IMR-90 (cell line): ENCODE measurements at regions not wholly inside any gene's neighbourhood (a gene's known extent, or its start where the extent isn't known, plus 50 kb on each side); places are given as distances from the start of the nearest gene placed in this dataset.

ENCODE experiments used
- ATAC-seq: fragments of 200-7000 bp; cut with Tn5 transposase; 2 replicates; pipeline ENCODE4 v1.9.1; 2020; ENCODE audit warnings: low read depth, mild to moderate bottlenecking, moderate library complexity
- BruUV-seq: library from RNA; stranded (reverse); fragments of 400-500 nt; replicated peaks from 2 replicates; lab custom pipeline; 2021; lab: Mats Ljungman, UMichigan
- CTCF ChIA-PET: fragments of 300-600 bp; formaldehyde crosslinking; extraction: SDS; loops from one replicate; lab custom pipeline; 2021; ENCODE audit warnings: antibody characterized with exemption; lab: Yijun Ruan, JAX
- POLR2A ChIA-PET: fragments of 300-600 bp; sonication (Branson Sonifier 250); formaldehyde crosslinking; loops from one replicate; lab custom pipeline; 2022; ENCODE audit warnings: antibody characterized with exemption; ENCODE audit not compliant: unreplicated experiment; lab: Charles Lee
- DNase-seq: peaks from one replicate; pipeline ENCODE4 v3.0.0; 2013
- H2AFZ ChIP-seq: replicated peaks from 2 replicates; pipeline ENCODE3; 2013; ENCODE audit warnings: low read length, mild to moderate bottlenecking; ENCODE audit not compliant: poor library complexity
- H2AK5ac ChIP-seq: 2 replicates; pipeline ENCODE4 v1.6.1; 2013; ENCODE audit warnings: low read depth, low read length, inconsistent platforms
- H2AK9ac ChIP-seq: replicated peaks from 2 replicates; pipeline ENCODE3; 2013; ENCODE audit warnings: mild to moderate bottlenecking, low read depth, low read length, moderate library complexity; ENCODE audit not compliant: poor library complexity
- H2BK120ac ChIP-seq: 2 replicates; pipeline ENCODE4 v1.6.1; 2013; ENCODE audit warnings: low read depth, low read length, inconsistent platforms
- H2BK15ac ChIP-seq: 3 replicates; pipeline ENCODE4 v1.6.1; 2013; ENCODE audit warnings: low read depth, low read length, inconsistent platforms
- H2BK20ac ChIP-seq: 2 replicates; pipeline ENCODE4 v1.6.1; 2013; ENCODE audit warnings: low read depth, mild to moderate bottlenecking, inconsistent platforms, low read length, moderate library complexity
- H2BK5ac ChIP-seq: 2 replicates; pipeline ENCODE4 v1.6.1; 2013; ENCODE audit warnings: mild to moderate bottlenecking, low read depth, low read length, inconsistent platforms; ENCODE audit not compliant: poor library complexity, severe bottlenecking
- H3K14ac ChIP-seq: replicated peaks from 2 replicates; pipeline ENCODE4 v1.6.1; 2013; ENCODE audit warnings: low read depth, low read length, inconsistent platforms
- H3K18ac ChIP-seq: 2 replicates; pipeline ENCODE4 v1.6.1; 2013; ENCODE audit warnings: low read depth, low read length, control low read depth
- H3K23ac ChIP-seq: 2 replicates; pipeline ENCODE4 v1.6.1; 2013; ENCODE audit warnings: low read depth, low read length, inconsistent platforms
- H3K27ac ChIP-seq: 2 replicates; pipeline ENCODE4 v1.5.1; 2013; ENCODE audit warnings: mild to moderate bottlenecking, control low read depth, low read length; ENCODE audit not compliant: insufficient read depth
- H3K27me3 ChIP-seq: 2 replicates; pipeline ENCODE4 v1.6.1; 2013; ENCODE audit warnings: low read length; ENCODE audit not compliant: control insufficient read depth, insufficient read depth
- H3K36me3 ChIP-seq: 2 replicates; pipeline ENCODE4 v1.6.1; 2013; ENCODE audit warnings: low read length, mixed read lengths; ENCODE audit not compliant: control insufficient read depth, insufficient read depth
- H3K4ac ChIP-seq: 2 replicates; pipeline ENCODE4 v1.6.1; 2013; ENCODE audit warnings: low read depth, low read length, inconsistent platforms
- H3K4me1 ChIP-seq: 2 replicates; pipeline ENCODE4 v1.6.1; 2013; ENCODE audit warnings: low read length, mixed read lengths; ENCODE audit not compliant: control insufficient read depth, insufficient read depth
- H3K4me2 ChIP-seq: 2 replicates; pipeline ENCODE4 v1.6.1; 2013; ENCODE audit warnings: low read depth, mild to moderate bottlenecking, control low read depth, low read length, moderate library complexity
- H3K4me3 ChIP-seq: 2 replicates; pipeline ENCODE4 v1.5.1; 2013; ENCODE audit warnings: low read depth, mild to moderate bottlenecking, control low read depth, low read length, moderate library complexity; ENCODE audit not compliant: insufficient read depth
- H3K56ac ChIP-seq: 2 replicates; pipeline ENCODE4 v1.6.1; 2013; ENCODE audit warnings: low read length, inconsistent platforms; ENCODE audit not compliant: insufficient read depth; ENCODE audit errors: extremely low read depth
- H3K79me1 ChIP-seq, 2 experiments: 2 replicates each; pipeline ENCODE4 v1.6.1; 2013; ENCODE audit warnings: low read length in 2 of 2, inconsistent platforms in 1 of 2, low read depth in 1 of 2
- H3K9ac ChIP-seq: 2 replicates; pipeline ENCODE4 v1.6.1; 2013; ENCODE audit warnings: low read depth, low read length, control low read depth
- H3K9me1 ChIP-seq: 2 replicates; pipeline ENCODE4 v1.6.1; 2013; ENCODE audit warnings: low read length, inconsistent platforms; ENCODE audit not compliant: insufficient read depth
- H3K9me3 ChIP-seq: 2 replicates; pipeline ENCODE4 v1.6.1; 2013; ENCODE audit warnings: low read length; ENCODE audit not compliant: control insufficient read depth, insufficient read depth
- H4K20me1 ChIP-seq: 2 replicates; pipeline ENCODE4 v1.6.1; 2013; ENCODE audit warnings: low read length, inconsistent platforms; ENCODE audit not compliant: insufficient read depth
- H4K5ac ChIP-seq: 2 replicates; pipeline ENCODE4 v1.6.1; 2013; ENCODE audit warnings: mild to moderate bottlenecking, low read depth, low read length, control low read depth
- H4K8ac ChIP-seq, 2 experiments: 2 replicates each; pipeline ENCODE4 v1.6.1; 2013; ENCODE audit warnings: low read depth in 2 of 2, low read length in 2 of 2, control low read depth in 1 of 2, inconsistent platforms in 1 of 2
- H4K91ac ChIP-seq: 2 replicates; pipeline ENCODE4 v1.6.1; 2013; ENCODE audit warnings: low read depth, low read length, inconsistent platforms; ENCODE audit not compliant: insufficient read depth
- BHLHE40 ChIP-seq: fragments of 150-350 bp; IDR thresholded peaks from 2 replicates; pipeline ENCODE4 v1.6.1; 2016; ENCODE audit warnings: mild to moderate bottlenecking, low read depth, low read length
- CEBPB ChIP-seq: IDR thresholded peaks from 2 replicates; pipeline ENCODE4 v1.6.1; 2012; ENCODE audit warnings: low read depth, low read length, improper control_type of control experiment
- CHD1 ChIP-seq: IDR thresholded peaks from 2 replicates; pipeline ENCODE4 v1.6.1; 2012; ENCODE audit warnings: low read depth, low read length, improper control_type of control experiment
- CTCF ChIP-seq: conservative IDR thresholded peaks from 2 replicates; pipeline ENCODE4 v1.5.1; 2012; ENCODE audit warnings: mild to moderate bottlenecking, low read depth, low read length, improper control_type of control experiment
- ELK1 ChIP-seq: fragments of 150-350 bp; IDR thresholded peaks from 2 replicates; pipeline ENCODE4 v1.6.1; 2016; ENCODE audit warnings: low read depth, mild to moderate bottlenecking, low read length, moderate library complexity, borderline replicate concordance
- FOS ChIP-seq: fragments of 150-350 bp; IDR thresholded peaks from 2 replicates; pipeline ENCODE4 v1.6.1; 2016; ENCODE audit warnings: low read depth, low read length
- MAFK ChIP-seq: IDR thresholded peaks from 2 replicates; pipeline ENCODE4 v1.6.1; 2012; ENCODE audit warnings: low read depth, low read length, improper control_type of control experiment
- MAZ ChIP-seq: IDR thresholded peaks from 2 replicates; pipeline ENCODE4 v1.6.1; 2012; ENCODE audit warnings: low read depth, mild to moderate bottlenecking, low read length, improper control_type of control experiment, moderate library complexity, borderline replicate concordance
- MXI1 ChIP-seq: IDR thresholded peaks from 2 replicates; pipeline ENCODE4 v1.6.1; 2012; ENCODE audit warnings: low read depth, mild to moderate bottlenecking, low read length, moderate library complexity, borderline replicate concordance
- NFE2L2 ChIP-seq: fragments of 150-350 bp; IDR thresholded peaks from 2 replicates; pipeline ENCODE4 v1.6.1; 2016; ENCODE audit warnings: low read depth, mild to moderate bottlenecking, low read length
- POLR2A ChIP-seq: IDR thresholded peaks from 2 replicates; pipeline ENCODE4 v1.6.1; 2012; ENCODE audit warnings: mild to moderate bottlenecking, low read depth, low read length
- RAD21 ChIP-seq: IDR thresholded peaks from 2 replicates; pipeline ENCODE4 v1.6.1; 2012; ENCODE audit warnings: low read length, improper control_type of control experiment
- RCOR1 ChIP-seq: IDR thresholded peaks from 2 replicates; pipeline ENCODE4 v1.6.1; 2012; ENCODE audit warnings: mild to moderate bottlenecking, low read length, improper control_type of control experiment; ENCODE audit not compliant: insufficient replicate concordance
- RFX5 ChIP-seq: IDR thresholded peaks from 2 replicates; pipeline ENCODE4 v1.8.0; 2012; ENCODE audit warnings: low read depth, mild to moderate bottlenecking, low read length, moderate library complexity
- SMC3 ChIP-seq: fragments of 150-350 bp; IDR thresholded peaks from 2 replicates; pipeline ENCODE4 v1.6.1; 2016; ENCODE audit warnings: low read depth, mild to moderate bottlenecking, antibody characterized with exemption, low read length, moderate library complexity
- USF2 ChIP-seq: fragments of 150-350 bp; IDR thresholded peaks from 2 replicates; pipeline ENCODE4 v1.6.1; 2017; ENCODE audit warnings: mild to moderate bottlenecking, antibody characterized with exemption, low read length, low read depth
- WGBS, 2 experiments: methylation state at CpG; one replicate each; pipeline versions ENCODE4 v1.1.5 to v1.1.7; 2013; ENCODE audit warnings: missing lambda C conversion rate in 2 of 2; ENCODE audit not compliant: insufficient read length in 1 of 2; ENCODE audit errors: extremely low coverage in 2 of 2; 5-methylcytosine and 5-hydroxymethylcytosine counted together
- dilution Hi-C: fragments of 300-500 bp; cut with HindIII; formaldehyde crosslinking; loops from one replicate; pipeline ENCODE4 v1.14.3; 2018; ENCODE audit warnings: low sequenced_read_pairs; ENCODE audit not compliant: unreplicated experiment
- in situ Hi-C: fragments of 300-500 bp; cut with MboI; formaldehyde crosslinking; loops from 3 replicates; pipeline ENCODE4 v1.14.3; 2019; ENCODE audit warnings: low sequenced_read_pairs, inconsistent platforms, mixed read lengths
- intact Hi-C: fragments of 100-400 bp; cut with micrococcal nuclease; formaldehyde crosslinking; loops from 2 replicates; pipeline ENCODE4 v1.10.0; 2022

- ATAC-seq (no peak), DNase-seq (no peak)
- no peak overlapping the region for H3K18ac ChIP-seq
- H3K79me1 ChIP-seq = no peaks in the 10 kb centered on the region
- no peaks in the 10 kb centered on the region for H3K4me1 ChIP-seq
- H2BK5ac ChIP-seq = no peak overlapping the region
- POLR2A ChIA-PET = no interaction called here
- H2AK9ac ChIP-seq = no peak overlapping the region
- no peak overlapping the region for H4K91ac ChIP-seq
- peaks cover 28% of the 10 kb centered on the region for H3K9me3 ChIP-seq
- H2BK20ac ChIP-seq = no peak overlapping the region
- no TSS peak for BruUV-seq
- H3K56ac ChIP-seq = no peak overlapping the region
- H3K23ac ChIP-seq = no peak overlapping the region
- 83% methylated on average over 1 of the region's 7 CpGs; no CpG with 5 or more reads in 1 of the 2 experiments for whole genome bisulfite sequencing, 2 experiments
- in situ Hi-C loops = no loop called here
- CTCF ChIA-PET = no interaction called here
- H4K20me1 ChIP-seq = no peaks in the 10 kb centered on the region
- H3K27ac ChIP-seq = no peak overlapping the region
- no peak overlapping the region for H2AK5ac ChIP-seq
- dilution Hi-C loops = no loop called here
- H4K8ac ChIP-seq = no peak overlapping the region
- intact Hi-C loops = no loop called here
- no peak overlapping the region for H4K5ac ChIP-seq
- no peaks in the 10 kb centered on the region for H3K36me3 ChIP-seq
- H3K14ac ChIP-seq = no peak overlapping the region
- no peaks in the 10 kb centered on the region for H3K9me1 ChIP-seq
- no peak overlapping the region for H2BK120ac ChIP-seq
- no peak overlapping the region for H3K4ac ChIP-seq
- H3K27me3 ChIP-seq = no peaks in the 10 kb centered on the region
- H3K4me2 ChIP-seq = no peak overlapping the region
- TF ChIP-seq USF2 (no peak), MAZ (no peak), MAFK (no peak), FOS (no peak), POLR2A (no peak), ELK1 (no peak), RFX5 (no peak), RCOR1 (no peak), NFE2L2 (no peak), CHD1 (no peak), BHLHE40 (no peak), SMC3 (no peak), CEBPB (no peak), MXI1 (no peak), CTCF (no peak), RAD21 (no peak)
- no peak overlapping the region for H2AFZ ChIP-seq
- H2BK15ac ChIP-seq = no peak overlapping the region
- H3K9ac ChIP-seq = no peak overlapping the region
- no peak overlapping the region for H3K4me3 ChIP-seq
These were observed 192.0 kb downstream of the ERMARD start for GRCh38 chr6:169943241-169944060.
